CD14-positive monocyte (primary cell): ENCODE measurements at regions not wholly inside any gene's neighbourhood (a gene's known extent, or its start where the extent isn't known, plus 50 kb on each side); places are given as distances from the start of the nearest gene placed in this dataset.

Experiments
- DNase-seq, 3 donors: peaks; one replicate each; pipeline ENCODE4 v3.0.0-alpha.2; 2011 to 2022
- H2AFZ ChIP-seq: 2 replicates; pipeline ENCODE4 v1.6.0; 2012; ENCODE audit warnings: mild to moderate bottlenecking, low read depth, low read length, inconsistent platforms; ENCODE audit not compliant: insufficient read depth, poor library complexity, severe bottlenecking
- H3K27ac ChIP-seq, 2 donors: 1 replicate in 1 of 2; 2 replicates in 1 of 2; pipeline ENCODE4 v1.5.1; 2012 to 2013; ENCODE audit warnings: low read length in 2 of 2, control low read depth in 1 of 2, inconsistent platforms in 1 of 2, low read depth in 1 of 2, mild to moderate bottlenecking in 1 of 2
- H3K27me3 ChIP-seq, 2 donors: one replicate each; pipeline versions ENCODE4 v1.6.0 to v1.6.1; 2011 to 2013; ENCODE audit warnings: low read length in 2 of 2; ENCODE audit not compliant: control insufficient read depth in 2 of 2, insufficient read depth in 2 of 2
- H3K36me3 ChIP-seq, 2 donors: replicated peaks in 1 of 2; 1 replicate in 1 of 2; 2 replicates in 1 of 2; pipeline versions ENCODE4 v1.5.1 to v1.6.1; 2012 to 2013; ENCODE audit warnings: low read length in 2 of 2, control low read depth in 1 of 2, inconsistent platforms in 1 of 2, mild to moderate bottlenecking in 1 of 2; ENCODE audit not compliant: insufficient read depth in 2 of 2, control insufficient read depth in 1 of 2
- H3K4me1 ChIP-seq, 2 donors: 1 replicate in 1 of 2; 2 replicates in 1 of 2; pipeline versions ENCODE4 v1.5.1 to v1.6.1; 2012 to 2013; ENCODE audit warnings: low read length in 2 of 2, control low read depth in 1 of 2, inconsistent platforms in 1 of 2, mild to moderate bottlenecking in 1 of 2, moderate library complexity in 1 of 2; ENCODE audit not compliant: insufficient read depth in 2 of 2, control insufficient read depth in 1 of 2
- H3K4me2 ChIP-seq: replicated peaks from 2 replicates; pipeline ENCODE3; 2012; ENCODE audit warnings: low read length, moderate library complexity, mild to moderate bottlenecking; ENCODE audit not compliant: poor library complexity, severe bottlenecking; ENCODE audit errors: extremely low read depth
- H3K4me3 ChIP-seq, 3 experiments: fragments of 200-600 bp in 1 of 3; sonication (generic) in 1 of 3; replicated peaks in 1 of 3; 1 replicate in 2 of 3; 2 replicates in 1 of 3; pipeline ENCODE4 v1.5.1; 2011 to 2013; ENCODE audit warnings: low read length in 3 of 3, mild to moderate bottlenecking in 3 of 3, control low read depth in 2 of 3, low read depth in 2 of 3, inconsistent platforms in 1 of 3, moderate library complexity in 1 of 3
- H3K79me2 ChIP-seq: 2 replicates; pipeline ENCODE4 v1.6.0; 2012; ENCODE audit warnings: mild to moderate bottlenecking, control low read depth, inconsistent platforms, low read length, moderate library complexity; ENCODE audit not compliant: insufficient read depth
- H3K9ac ChIP-seq: 2 replicates; pipeline ENCODE4 v1.6.0; 2017; ENCODE audit warnings: low read length, mild to moderate bottlenecking; ENCODE audit not compliant: insufficient read depth, poor library complexity, severe bottlenecking
- H3K9me3 ChIP-seq, 2 donors: replicated peaks in 1 of 2; 1 replicate in 1 of 2; 2 replicates in 1 of 2; pipeline versions ENCODE4 v1.5.1 to v1.6.1; 2012 to 2013; ENCODE audit warnings: low read length in 2 of 2, control low read depth in 1 of 2; ENCODE audit not compliant: control insufficient read depth in 1 of 2, insufficient read depth in 1 of 2
- H4K20me1 ChIP-seq: 2 replicates; pipeline ENCODE4 v1.6.0; 2012; ENCODE audit warnings: mild to moderate bottlenecking, low read length, control low read depth, moderate library complexity; ENCODE audit not compliant: insufficient read depth
- H3K27ac Mint-ChIP-seq, 7 donors: one replicate each; pipeline ENCODE4 v1.8.0; 2020; ENCODE audit warnings: mild to moderate bottlenecking in 7 of 7, mixed read lengths in 7 of 7, moderate library complexity in 6 of 7, inconsistent platforms in 2 of 7
- H3K27me3 Mint-ChIP-seq, 3 donors: one replicate each; pipeline ENCODE4 v1.8.0; 2021 to 2022; ENCODE audit warnings: low read depth in 3 of 3, mild to moderate bottlenecking in 3 of 3, mixed read lengths in 3 of 3, moderate library complexity in 3 of 3, inconsistent platforms in 1 of 3
- H3K36me3 Mint-ChIP-seq, 2 donors: one replicate each; pipeline ENCODE4 v1.8.0; 2020; ENCODE audit warnings: mixed read lengths in 2 of 2, inconsistent platforms in 1 of 2, mild to moderate bottlenecking in 1 of 2
- H3K4me1 Mint-ChIP-seq: one replicate; pipeline ENCODE4 v1.8.0; 2020; ENCODE audit warnings: mild to moderate bottlenecking, mixed read lengths
- H3K4me3 Mint-ChIP-seq, 2 donors: one replicate each; pipeline ENCODE4 v1.8.0; 2020; ENCODE audit warnings: mild to moderate bottlenecking in 2 of 2, mixed read lengths in 2 of 2, moderate library complexity in 1 of 2
- H3K9me3 Mint-ChIP-seq, 7 donors: one replicate each; pipeline ENCODE4 v1.8.0; 2020 to 2022; ENCODE audit warnings: mixed read lengths in 7 of 7, mild to moderate bottlenecking in 6 of 7, moderate library complexity in 6 of 7, inconsistent platforms in 2 of 7
- CTCF ChIP-seq: fragments of 200-600 bp; IDR thresholded peaks from one replicate; pipeline ENCODE4 v1.8.0; 2022; ENCODE audit warnings: antibody characterized with exemption, mild to moderate bottlenecking
- WGBS: methylation state at CpG from one replicate; pipeline ENCODE4 v1.1.5; 2013; ENCODE audit warnings: missing lambda C conversion rate; ENCODE audit not compliant: insufficient coverage; 5-methylcytosine and 5-hydroxymethylcytosine counted together
- intact Hi-C, 2 donors: fragments of 100-400 bp; cut with micrococcal nuclease; formaldehyde crosslinking; loops; one replicate each; pipeline versions ENCODE4 v1.15.0 to v1.15.1; 2023

- peaks cover 3 to 4% of the 10 kb centered on the region in 2 donors for H3K9me3 ChIP-seq
- Mint-ChIP-seq H3K4me3 (no peak overlapping the region), H3K27ac (no peak overlapping the region), H3K4me1 (peaks cover 25% of the 10 kb centered on the region), H3K27me3 (peaks cover 0 to 12% (median 7%) of the 10 kb centered on the region in 3 donors), H3K9me3 (peaks cover 0 to 8% (median 1%) of the 10 kb centered on the region in 7 donors), H3K36me3 (peaks cover 0 to 3% of the 10 kb centered on the region in 2 donors)
- intact Hi-C loops: loop anchor here in 1 of 2 donors (10.0 kb wide), 2 partner anchors 61 to 91 kb away; no protein-coding TSS in a partner anchor
- no peak overlapping the region for H3K4me3 ChIP-seq
- WGBS: no CpG with 5 or more reads among the region's 1 CpG
- H3K4me1 ChIP-seq: peaks cover 15 to 28% of the 10 kb centered on the region in 2 donors
- H3K27me3 ChIP-seq: peaks cover 0 to 2% of the 10 kb centered on the region in 2 donors
- no peaks in the 10 kb centered on the region for H3K36me3 ChIP-seq
- no peak overlapping the region for H2AFZ ChIP-seq
- DNase-seq: no peak
- no peak overlapping the region for H3K4me2 ChIP-seq
- H3K27ac ChIP-seq: no peak overlapping the region
- H3K9ac ChIP-seq: no peak overlapping the region
- TF ChIP-seq CTCF: no peak
- H4K20me1 ChIP-seq: no peaks in the 10 kb centered on the region
- H3K79me2 ChIP-seq: no peaks in the 10 kb centered on the region
Measured at GRCh38 chrX:39733745-39734144, 364.0 kb downstream of the BCOR start.

- Histone ChIP-seq H3K4me3 (no peak overlapping the region), H3K9me3 (no peaks in the 10 kb centered on the region), H2AFZ (no peak overlapping the region), H3K27me3 (peaks cover 0 to 2% of the 10 kb centered on the region in 2 donors), H3K36me3 (no peaks in the 10 kb centered on the region), H4K20me1 (no peaks in the 10 kb centered on the region), H3K9ac (no peak overlapping the region), H3K27ac (no peak overlapping the region), H3K79me2 (no peaks in the 10 kb centered on the region), H3K4me1 (peaks cover 20 to 33% of the 10 kb centered on the region in 2 donors), H3K4me2 (no peak overlapping the region)
- Mint-ChIP-seq H3K4me3 (no peak overlapping the region), H3K4me1 (peaks cover 29% of the 10 kb centered on the region), H3K9me3 (peaks cover 0 to 3% (median 0%) of the 10 kb centered on the region in 7 donors), H3K36me3 (peaks cover 0 to 3% of the 10 kb centered on the region in 2 donors), H3K27ac (no peak overlapping the region), H3K27me3 (peaks cover 0 to 12% (median 7%) of the 10 kb centered on the region in 3 donors)
- intact Hi-C loops: loop anchor here in 1 of 2 donors (10.0 kb wide), 2 partner anchors 61 to 91 kb away; no protein-coding TSS in a partner anchor
- TF ChIP-seq CTCF: no peak
- no CpG with 5 or more reads among the region's 2 CpGs for WGBS
- no peak for DNase-seq
Measured at GRCh38 chrX:39734174-39734776, 363.5 kb downstream of the BCOR start.
